ENCODE measurements at regions not wholly inside any gene's neighbourhood (a gene's known extent, or its start where the extent isn't known, plus 50 kb on each side); places are given as distances from the start of the nearest gene placed in this dataset.

GRCh38 chr2:238502088-238502810 lies 75.5 kb downstream of the ASB1 start:
- Histone ChIP-seq H3K36me3 (ENCODE audit: control insufficient read depth in 2 of 2, insufficient read depth in 2 of 2, low read length in 1 of 2) (no peaks in the 10 kb centered on the region), H3K27ac (ENCODE audit: low read depth in 1 of 2, low read length in 1 of 2) (no peak overlapping the region), H3K27me3 (ENCODE audit: control insufficient read depth in 2 of 2, insufficient read depth in 1 of 2, low read length in 1 of 2) (no peaks in the 10 kb centered on the region), H3K9me3 (ENCODE audit: control insufficient read depth in 2 of 2, insufficient read depth in 1 of 2, low read length in 1 of 2) (no peaks in the 10 kb centered on the region), H3K4me3 (ENCODE audit: low read length in 2 of 2) (no peak overlapping the region), H3K4me1 (ENCODE audit: control insufficient read depth in 2 of 2, insufficient read depth in 2 of 2, low read length in 2 of 2) (no peaks in the 10 kb centered on the region)
- no peak for DNase-seq (ENCODE audit: low read depth in 6 of 9, low spot score in 9 of 9)
- 94% methylated on average over 13 of the region's 13 CpGs for WGBS

- H3K4me3 ChIP-seq (ENCODE audit: low read length in 2 of 2), result no peak overlapping the region
- DNase-seq (ENCODE audit: low read depth in 6 of 9, low spot score in 9 of 9), result no peak
- H3K27me3 ChIP-seq (ENCODE audit: control insufficient read depth in 2 of 2, insufficient read depth in 1 of 2, low read length in 1 of 2), result no peaks in the 10 kb centered on the region
- no peaks in the 10 kb centered on the region for H3K9me3 ChIP-seq (ENCODE audit: control insufficient read depth in 2 of 2, insufficient read depth in 1 of 2, low read length in 1 of 2)
- H3K36me3 ChIP-seq (ENCODE audit: control insufficient read depth in 2 of 2, insufficient read depth in 2 of 2, low read length in 1 of 2), result no peaks in the 10 kb centered on the region
- H3K27ac ChIP-seq (ENCODE audit: low read depth in 1 of 2, low read length in 1 of 2), result no peak overlapping the region
- WGBS, result 93% methylated on average over 23 of the region's 23 CpGs
- no peaks in the 10 kb centered on the region for H3K4me1 ChIP-seq (ENCODE audit: control insufficient read depth in 2 of 2, insufficient read depth in 2 of 2, low read length in 2 of 2)
Observed at GRCh38 chr2:238502956-238503791, 76.4 kb downstream of the ASB1 start.

- H3K4me1 ChIP-seq (ENCODE audit: control insufficient read depth in 2 of 2, insufficient read depth in 2 of 2, low read length in 2 of 2), result no peaks in the 10 kb centered on the region
- H3K9me3 ChIP-seq (ENCODE audit: control insufficient read depth in 2 of 2, insufficient read depth in 1 of 2, low read length in 1 of 2), result no peaks in the 10 kb centered on the region
- H3K27me3 ChIP-seq (ENCODE audit: control insufficient read depth in 2 of 2, insufficient read depth in 1 of 2, low read length in 1 of 2), result no peaks in the 10 kb centered on the region
- no peak overlapping the region for H3K27ac ChIP-seq (ENCODE audit: low read depth in 1 of 2, low read length in 1 of 2)
- no peaks in the 10 kb centered on the region for H3K36me3 ChIP-seq (ENCODE audit: control insufficient read depth in 2 of 2, insufficient read depth in 2 of 2, low read length in 1 of 2)
- no peak overlapping the region for H3K4me3 ChIP-seq (ENCODE audit: low read length in 2 of 2)
- no peak for DNase-seq (ENCODE audit: low read depth in 6 of 9, low spot score in 9 of 9)
- 92% methylated on average over 26 of the region's 26 CpGs for WGBS
Observed at GRCh38 chr2:238504181-238504931, 77.6 kb downstream of the ASB1 start.

- Histone ChIP-seq H3K4me1 (ENCODE audit: control insufficient read depth in 2 of 2, insufficient read depth in 2 of 2, low read length in 2 of 2) (no peaks in the 10 kb centered on the region), H3K27me3 (ENCODE audit: control insufficient read depth in 2 of 2, insufficient read depth in 1 of 2, low read length in 1 of 2) (peaks cover 0 to 2% of the 10 kb centered on the region in 2 donors), H3K9me3 (ENCODE audit: control insufficient read depth in 2 of 2, insufficient read depth in 1 of 2, low read length in 1 of 2) (no peaks in the 10 kb centered on the region), H3K27ac (ENCODE audit: low read depth in 1 of 2, low read length in 1 of 2) (no peak overlapping the region), H3K36me3 (ENCODE audit: control insufficient read depth in 2 of 2, insufficient read depth in 2 of 2, low read length in 1 of 2) (no peaks in the 10 kb centered on the region), H3K4me3 (ENCODE audit: low read length in 2 of 2) (no peak overlapping the region)
- 83% methylated on average over 16 of the region's 16 CpGs for WGBS
- no peak for DNase-seq (ENCODE audit: low read depth in 6 of 9, low spot score in 9 of 9)
Observed at GRCh38 chr2:238505119-238505891, 78.6 kb downstream of the ASB1 start.

GRCh38 chr2:238505892-238506280 lies 79.2 kb downstream of the ASB1 start:
- no peak for DNase-seq (ENCODE audit: low read depth in 6 of 9, low spot score in 9 of 9)
- no peak overlapping the region for H3K27ac ChIP-seq (ENCODE audit: low read depth in 1 of 2, low read length in 1 of 2)
- H3K4me3 ChIP-seq (ENCODE audit: low read length in 2 of 2), result no peak overlapping the region
- H3K4me1 ChIP-seq (ENCODE audit: control insufficient read depth in 2 of 2, insufficient read depth in 2 of 2, low read length in 2 of 2), result no peaks in the 10 kb centered on the region
- no peaks in the 10 kb centered on the region for H3K36me3 ChIP-seq (ENCODE audit: control insufficient read depth in 2 of 2, insufficient read depth in 2 of 2, low read length in 1 of 2)
- H3K9me3 ChIP-seq (ENCODE audit: control insufficient read depth in 2 of 2, insufficient read depth in 1 of 2, low read length in 1 of 2), result no peaks in the 10 kb centered on the region
- peaks cover 0 to 2% of the 10 kb centered on the region in 2 donors for H3K27me3 ChIP-seq (ENCODE audit: control insufficient read depth in 2 of 2, insufficient read depth in 1 of 2, low read length in 1 of 2)
- 95% methylated on average over 9 of the region's 9 CpGs for WGBS

GRCh38 chr2:238506371-238507068 lies 79.8 kb downstream of the ASB1 start:
- DNase-seq (ENCODE audit: low read depth in 6 of 9, low spot score in 9 of 9), result no peak
- H3K27me3 ChIP-seq (ENCODE audit: control insufficient read depth in 2 of 2, insufficient read depth in 1 of 2, low read length in 1 of 2), result peaks cover 0 to 2% of the 10 kb centered on the region in 2 donors
- no peak overlapping the region for H3K27ac ChIP-seq (ENCODE audit: low read depth in 1 of 2, low read length in 1 of 2)
- WGBS, result 89% methylated on average over 17 of the region's 17 CpGs
- no peaks in the 10 kb centered on the region for H3K9me3 ChIP-seq (ENCODE audit: control insufficient read depth in 2 of 2, insufficient read depth in 1 of 2, low read length in 1 of 2)
- H3K36me3 ChIP-seq (ENCODE audit: control insufficient read depth in 2 of 2, insufficient read depth in 2 of 2, low read length in 1 of 2), result no peaks in the 10 kb centered on the region
- no peaks in the 10 kb centered on the region for H3K4me1 ChIP-seq (ENCODE audit: control insufficient read depth in 2 of 2, insufficient read depth in 2 of 2, low read length in 2 of 2)
- no peak overlapping the region for H3K4me3 ChIP-seq (ENCODE audit: low read length in 2 of 2)

- no peak overlapping the region for H3K27ac ChIP-seq (ENCODE audit: low read depth in 1 of 2, low read length in 1 of 2)
- H3K4me1 ChIP-seq (ENCODE audit: control insufficient read depth in 2 of 2, insufficient read depth in 2 of 2, low read length in 2 of 2), result no peaks in the 10 kb centered on the region
- H3K36me3 ChIP-seq (ENCODE audit: control insufficient read depth in 2 of 2, insufficient read depth in 2 of 2, low read length in 1 of 2), result no peaks in the 10 kb centered on the region
- 88% methylated on average over 6 of the region's 6 CpGs for WGBS
- H3K9me3 ChIP-seq (ENCODE audit: control insufficient read depth in 2 of 2, insufficient read depth in 1 of 2, low read length in 1 of 2), result no peaks in the 10 kb centered on the region
- DNase-seq (ENCODE audit: low read depth in 6 of 9, low spot score in 9 of 9), result no peak
- peaks cover 0 to 2% of the 10 kb centered on the region in 2 donors for H3K27me3 ChIP-seq (ENCODE audit: control insufficient read depth in 2 of 2, insufficient read depth in 1 of 2, low read length in 1 of 2)
- H3K4me3 ChIP-seq (ENCODE audit: low read length in 2 of 2), result no peak overlapping the region
Observed at GRCh38 chr2:238507836-238508235, 81.1 kb downstream of the ASB1 start.

GRCh38 chr2:238509151-238509835 lies 82.6 kb downstream of the ASB1 start:
- no peak overlapping the region for H3K4me3 ChIP-seq (ENCODE audit: low read length in 2 of 2)
- H3K9me3 ChIP-seq (ENCODE audit: control insufficient read depth in 2 of 2, insufficient read depth in 1 of 2, low read length in 1 of 2), result no peaks in the 10 kb centered on the region
- WGBS, result 90% methylated on average over 12 of the region's 12 CpGs
- DNase-seq (ENCODE audit: low read depth in 6 of 9, low spot score in 9 of 9), result no peak
- H3K27ac ChIP-seq (ENCODE audit: low read depth in 1 of 2, low read length in 1 of 2), result no peak overlapping the region
- H3K36me3 ChIP-seq (ENCODE audit: control insufficient read depth in 2 of 2, insufficient read depth in 2 of 2, low read length in 1 of 2), result no peaks in the 10 kb centered on the region
- H3K4me1 ChIP-seq (ENCODE audit: control insufficient read depth in 2 of 2, insufficient read depth in 2 of 2, low read length in 2 of 2), result no peaks in the 10 kb centered on the region
- peaks cover 0 to 2% of the 10 kb centered on the region in 2 donors for H3K27me3 ChIP-seq (ENCODE audit: control insufficient read depth in 2 of 2, insufficient read depth in 1 of 2, low read length in 1 of 2)
